Upper lobe of right lung (tissue), 1 donor: ENCODE measurements at regions not wholly inside any gene's neighbourhood (a gene's known extent, or its start where the extent isn't known, plus 50 kb on each side); places are given as distances from the start of the nearest gene placed in this dataset.
A peak's percentile ranks its signal among the peaks of the same experiment; 100 is the strongest.

ENCODE experiments used
- ATAC-seq: fragments of 200-7000 bp; cut with Tn5 transposase; one replicate; pipeline ENCODE4 v1.9.1; 2020; ENCODE audit warnings: mild to moderate bottlenecking, moderate library complexity
- DNase-seq: peaks from one replicate; pipeline ENCODE4 v3.0.0-alpha.2; 2020
- H3K27ac ChIP-seq: fragments of 200-600 bp; one replicate; pipeline ENCODE4 v1.8.0; 2022
- H3K27me3 ChIP-seq: fragments of 200-600 bp; one replicate; pipeline ENCODE4 v1.8.0; 2022; ENCODE audit warnings: mild to moderate bottlenecking
- H3K36me3 ChIP-seq: fragments of 200-600 bp; one replicate; pipeline ENCODE4 v1.8.0; 2022
- H3K4me1 ChIP-seq: fragments of 200-600 bp; one replicate; pipeline ENCODE4 v1.8.0; 2022
- H3K4me3 ChIP-seq: fragments of 200-600 bp; one replicate; pipeline ENCODE4 v1.8.0; 2022; ENCODE audit warnings: mild to moderate bottlenecking
- H3K9me3 ChIP-seq: fragments of 200-600 bp; one replicate; pipeline ENCODE4 v1.8.0; 2022
- CTCF ChIP-seq: fragments of 200-600 bp; IDR thresholded peaks from one replicate; pipeline ENCODE4 v1.8.0; 2022; ENCODE audit warnings: antibody characterized with exemption
- intact Hi-C: fragments of 100-400 bp; cut with DNase I; formaldehyde crosslinking; loops from one replicate; pipeline ENCODE4 v1.11.0; 2022
- donor health status: DM: no; HTN: yes; CAD: no; lungs with severe emphysema.

- ATAC-seq (no peak), DNase-seq (no peak)
- Histone ChIP-seq H3K27ac (no peak overlapping the region), H3K4me3 (no peak overlapping the region), H3K9me3 (no peaks in the 10 kb centered on the region), H3K4me1 (no peaks in the 10 kb centered on the region), H3K36me3 (no peaks in the 10 kb centered on the region), H3K27me3 (no peaks in the 10 kb centered on the region)
- intact Hi-C loops = no loop called here
- no peak for TF ChIP-seq CTCF
Measured at GRCh38 chr4:54556051-54556450, 101.7 kb upstream of the KIT start.

GRCh38 chr4:54556587-54556986, 101.2 kb upstream of the KIT start:
- H3K9me3 ChIP-seq = no peaks in the 10 kb centered on the region
- no peaks in the 10 kb centered on the region for H3K4me1 ChIP-seq
- H3K27ac ChIP-seq = no peak overlapping the region
- H3K4me3 ChIP-seq = no peak overlapping the region
- TF ChIP-seq CTCF = no peak
- H3K36me3 ChIP-seq = no peaks in the 10 kb centered on the region
- no peak for ATAC-seq
- no peak for DNase-seq
- intact Hi-C loops = no loop called here
- H3K27me3 ChIP-seq = no peaks in the 10 kb centered on the region

GRCh38 chr4:54558889-54559677, 98.7 kb upstream of the KIT start:
- H3K27me3 ChIP-seq = no peaks in the 10 kb centered on the region
- DNase-seq = no peak
- no peaks in the 10 kb centered on the region for H3K4me1 ChIP-seq
- no peaks in the 10 kb centered on the region for H3K36me3 ChIP-seq
- intact Hi-C loops = no loop called here
- H3K27ac ChIP-seq = no peak overlapping the region
- no peak for TF ChIP-seq CTCF
- ATAC-seq = peak; percentile 57
- H3K9me3 ChIP-seq = no peaks in the 10 kb centered on the region
- no peak overlapping the region for H3K4me3 ChIP-seq

- ATAC-seq = no peak
- H3K36me3 ChIP-seq = no peaks in the 10 kb centered on the region
- intact Hi-C loops = no loop called here
Measured at GRCh38 chr4:54560513-54560912, 97.2 kb upstream of the KIT start.

GRCh38 chr4:54561940-54562339, 95.8 kb upstream of the KIT start:
- H3K4me1 ChIP-seq = no peaks in the 10 kb centered on the region
- no peak for DNase-seq
- H3K36me3 ChIP-seq = no peaks in the 10 kb centered on the region
- TF ChIP-seq CTCF = no peak
- ATAC-seq = no peak
- H3K27me3 ChIP-seq = no peaks in the 10 kb centered on the region
- no peaks in the 10 kb centered on the region for H3K9me3 ChIP-seq
- intact Hi-C loops = no loop called here
- H3K4me3 ChIP-seq = no peak overlapping the region
- no peak overlapping the region for H3K27ac ChIP-seq

More at GRCh38 chr4:54560513-54560912, 97.2 kb upstream of the KIT start:
- Histone ChIP-seq H3K27me3 (no peaks in the 10 kb centered on the region), H3K9me3 (no peaks in the 10 kb centered on the region), H3K4me1 (no peaks in the 10 kb centered on the region), H3K27ac (no peak overlapping the region), H3K4me3 (no peak overlapping the region)
- no peak for DNase-seq
- TF ChIP-seq CTCF = no peak

GRCh38 chr4:54566608-54567007, 91.1 kb upstream of the KIT start:
- Histone ChIP-seq H3K27ac (no peak overlapping the region), H3K27me3 (no peaks in the 10 kb centered on the region), H3K4me1 (no peaks in the 10 kb centered on the region), H3K4me3 (no peak overlapping the region), H3K36me3 (no peaks in the 10 kb centered on the region), H3K9me3 (no peaks in the 10 kb centered on the region)
- intact Hi-C loops = no loop called here
- TF ChIP-seq CTCF = no peak
- DNase-seq (no peak), ATAC-seq (no peak)
